HepG2 (cell line): ENCODE measurements at regions not wholly inside any gene's neighbourhood (a gene's known extent, or its start where the extent isn't known, plus 50 kb on each side); places are given as distances from the start of the nearest gene placed in this dataset.

ENCODE experiments used
- ATAC-seq: fragments of 200-7000 bp; cut with Tn5 transposase; 3 replicates; pipeline ENCODE4 v1.9.1; 2020; ENCODE audit warnings: mild to moderate bottlenecking, moderate library complexity
- BruUV-seq: library from RNA; stranded (reverse); fragments of 400-500 nt; replicated peaks from 2 replicates; lab custom pipeline; 2021; lab: Mats Ljungman, UMichigan
- CTCF ChIA-PET: fragments of 300-600 bp; formaldehyde crosslinking; extraction: SDS; loops from one replicate; lab custom pipeline; 2021; ENCODE audit warnings: low total read pairs, inconsistent platforms, low intra/inter-chr PET ratio; lab: Yijun Ruan, JAX
- POLR2A ChIA-PET: fragments of 350-600 bp; sonication (Branson Sonifier 250); formaldehyde crosslinking; loops from one replicate; lab custom pipeline; 2020; ENCODE audit warnings: antibody characterized with exemption, inconsistent platforms; lab: Yijun Ruan, JAX
- DNase-seq: peaks from one replicate; pipeline ENCODE4 v3.0.0-alpha.2; 2015; ENCODE audit warnings: low spot score
- FAIRE-seq: peaks from 3 replicates; lab custom pipeline; 2011; peaks lifted over from hg19 to GRCh38; lab: Jason Lieb, UNC
- H2AFZ ChIP-seq: one replicate; pipeline ENCODE4 v1.6.1; 2011; ENCODE audit warnings: low read length, inconsistent platforms
- H3K27ac ChIP-seq: fragments of 300-600 bp; 3 replicates; pipeline ENCODE4 v1.8.0; 2011; ENCODE audit warnings: mixed run types, mild to moderate bottlenecking, mixed read lengths, low read length, inconsistent platforms; ENCODE audit not compliant: insufficient read depth; ENCODE audit errors: extremely low read length
- H3K27me3 ChIP-seq, 2 experiments: fragments of 200-600 bp in 1 of 2; 2 replicates in 1 of 2; 3 replicates in 1 of 2; pipeline versions ENCODE4 v1.6.0 to v1.8.0; 2011; ENCODE audit warnings: low read length in 2 of 2, mild to moderate bottlenecking in 2 of 2, moderate library complexity in 2 of 2, inconsistent platforms in 1 of 2; ENCODE audit not compliant: insufficient read depth in 2 of 2, control insufficient read depth in 1 of 2
- H3K36me3 ChIP-seq, 2 experiments: fragments of 200-600 bp in 1 of 2; replicated peaks in 1 of 2; 2 replicates in 1 of 2; 3 replicates in 1 of 2; pipeline versions ENCODE4 v1.5.1 to v1.8.0; 2011; ENCODE audit warnings: low read length in 2 of 2, inconsistent platforms in 1 of 2; ENCODE audit not compliant: insufficient read depth in 2 of 2, control insufficient read depth in 1 of 2
- H3K4me1 ChIP-seq: 2 replicates; pipeline ENCODE4 v1.5.1; 2012; ENCODE audit warnings: low read length, inconsistent platforms; ENCODE audit not compliant: insufficient read depth
- H3K4me2 ChIP-seq: 2 replicates; pipeline ENCODE4 v1.6.0; 2011; ENCODE audit warnings: low read depth, low read length, inconsistent platforms
- H3K4me3 ChIP-seq, 3 experiments: fragments of 200-600 bp in 1 of 3; sonication (generic), shearing (Covaris generic) in 1 of 3; replicated peaks in 1 of 3; 2 replicates each; pipeline ENCODE4 v1.5.1; 2011 to 2016; ENCODE audit warnings: low read length in 3 of 3, inconsistent platforms in 2 of 3, low read depth in 2 of 3, mild to moderate bottlenecking in 2 of 3, control low read depth in 1 of 3, mixed read lengths in 1 of 3; ENCODE audit not compliant: insufficient read depth in 1 of 3
- H3K79me2 ChIP-seq: one replicate; pipeline ENCODE4 v1.6.1; 2011; ENCODE audit warnings: low read length, inconsistent platforms; ENCODE audit not compliant: insufficient read depth
- H3K9ac ChIP-seq: 2 replicates; pipeline ENCODE4 v1.6.0; 2011; ENCODE audit warnings: mild to moderate bottlenecking, low read depth, low read length, inconsistent platforms; ENCODE audit not compliant: insufficient read depth
- H3K9me3 ChIP-seq: 2 replicates; pipeline ENCODE4 v1.5.1; 2012; ENCODE audit warnings: mild to moderate bottlenecking, low read length
- H4K20me1 ChIP-seq: 2 replicates; pipeline ENCODE4 v1.6.0; 2011; ENCODE audit warnings: inconsistent platforms, mild to moderate bottlenecking, low read length, moderate library complexity; ENCODE audit not compliant: insufficient read depth
- RELA ChIP-seq: sonication (generic); formaldehyde crosslinking; IDR thresholded peaks from 2 replicates; pipeline ENCODE4 v1.4.0; 2020; ENCODE audit warnings: missing genetic modification reagents
- SRSF1 ChIP-seq: fragments of 200-400 bp; formaldehyde crosslinking; optimal IDR thresholded peaks from 2 replicates; pipeline ENCODE3; 2017; ENCODE audit warnings: mild to moderate bottlenecking, low read depth, low read length, moderate library complexity
- STAG1 ChIP-seq: sonication (generic); formaldehyde crosslinking; IDR thresholded peaks from 2 replicates; pipeline ENCODE4 v1.4.0; 2020; ENCODE audit warnings: missing genetic modification reagents
- TCF12 ChIP-seq, 2 experiments: fragments of 450-650 bp in 1 of 2; sonication (generic) in 1 of 2; formaldehyde crosslinking in 1 of 2; IDR thresholded peaks; 2 replicates each; pipeline versions ENCODE4 v1.6.1 to v1.8.0; 2017 to 2022; ENCODE audit warnings: antibody characterized with exemption in 1 of 2, mild to moderate bottlenecking in 1 of 2, missing genetic modification reagents in 1 of 2, moderate library complexity in 1 of 2
- ZFP36 ChIP-seq: fragments of 150-350 bp; IDR thresholded peaks from 2 replicates; pipeline ENCODE4 v1.6.1; 2018; ENCODE audit warnings: borderline replicate concordance, low read length, low read depth; ENCODE audit not compliant: partially characterized antibody
- ZNF263 ChIP-seq: sonication (generic); formaldehyde crosslinking; IDR thresholded peaks from 2 replicates; pipeline ENCODE4 v1.4.0; 2020; ENCODE audit warnings: missing genetic modification reagents
- ZNF691 ChIP-seq: sonication (generic); formaldehyde crosslinking; IDR thresholded peaks from 2 replicates; pipeline ENCODE4 v1.4.0; 2020; ENCODE audit warnings: missing genetic modification reagents, low read depth, mild to moderate bottlenecking, borderline replicate concordance
- WGBS: methylation state at CpG from one replicate; pipeline ENCODE4 v1.1.6; 2017; ENCODE audit warnings: low lambda C conversion rate; 5-methylcytosine and 5-hydroxymethylcytosine counted together
- in situ Hi-C: cut with HindIII; loops from 2 replicates; pipeline ENCODE4 v1.10.0; 2017; ENCODE audit warnings: low pct_unique_long_range_greater_than_20kb; ENCODE audit not compliant: extremely low pct_ligation_motif_present
- intact Hi-C: fragments of 100-400 bp; cut with micrococcal nuclease; formaldehyde crosslinking; loops from one replicate; pipeline ENCODE4 v1.10.0; 2022; ENCODE audit not compliant: unreplicated experiment
- TF ChIP-seq, protein P1 (sequence below): sonication (generic); formaldehyde crosslinking; IDR thresholded peaks from 2 replicates; pipeline ENCODE4 v1.5.0; 2020; ENCODE audit warnings: mild to moderate bottlenecking, missing genetic modification reagents, moderate library complexity
- TF ChIP-seq, protein P2 (sequence below): sonication (generic); formaldehyde crosslinking; conservative IDR thresholded peaks from 2 replicates; pipeline ENCODE4 v1.4.0; 2020; ENCODE audit warnings: missing genetic modification reagents

- TF ChIP-seq TCF12 (IDR thresholded peaks at IDR 0.05) (no peak), TCF12 (CRISPR knock-in tag; IDR thresholded peaks at IDR 0.05) (no peak), ZFP36 (peak; percentile 90), RELA (CRISPR knock-in tag) (no peak), ZNF691 (CRISPR knock-in tag) (0 out of 2 replicates have a peak, but pooled peaks have one; percentile 71), STAG1 (peak; percentile 31; the same call in 1 of the 2 replicates), SRSF1 (no peak), ZNF263 (peak; percentile 85)
- TF ChIP-seq, protein P1, sequence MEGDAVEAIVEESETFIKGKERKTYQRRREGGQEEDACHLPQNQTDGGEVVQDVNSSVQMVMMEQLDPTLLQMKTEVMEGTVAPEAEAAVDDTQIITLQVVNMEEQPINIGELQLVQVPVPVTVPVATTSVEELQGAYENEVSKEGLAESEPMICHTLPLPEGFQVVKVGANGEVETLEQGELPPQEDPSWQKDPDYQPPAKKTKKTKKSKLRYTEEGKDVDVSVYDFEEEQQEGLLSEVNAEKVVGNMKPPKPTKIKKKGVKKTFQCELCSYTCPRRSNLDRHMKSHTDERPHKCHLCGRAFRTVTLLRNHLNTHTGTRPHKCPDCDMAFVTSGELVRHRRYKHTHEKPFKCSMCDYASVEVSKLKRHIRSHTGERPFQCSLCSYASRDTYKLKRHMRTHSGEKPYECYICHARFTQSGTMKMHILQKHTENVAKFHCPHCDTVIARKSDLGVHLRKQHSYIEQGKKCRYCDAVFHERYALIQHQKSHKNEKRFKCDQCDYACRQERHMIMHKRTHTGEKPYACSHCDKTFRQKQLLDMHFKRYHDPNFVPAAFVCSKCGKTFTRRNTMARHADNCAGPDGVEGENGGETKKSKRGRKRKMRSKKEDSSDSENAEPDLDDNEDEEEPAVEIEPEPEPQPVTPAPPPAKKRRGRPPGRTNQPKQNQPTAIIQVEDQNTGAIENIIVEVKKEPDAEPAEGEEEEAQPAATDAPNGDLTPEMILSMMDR (CRISPR knock-in tag), result peak; percentile 51
- TF ChIP-seq, protein P2, sequence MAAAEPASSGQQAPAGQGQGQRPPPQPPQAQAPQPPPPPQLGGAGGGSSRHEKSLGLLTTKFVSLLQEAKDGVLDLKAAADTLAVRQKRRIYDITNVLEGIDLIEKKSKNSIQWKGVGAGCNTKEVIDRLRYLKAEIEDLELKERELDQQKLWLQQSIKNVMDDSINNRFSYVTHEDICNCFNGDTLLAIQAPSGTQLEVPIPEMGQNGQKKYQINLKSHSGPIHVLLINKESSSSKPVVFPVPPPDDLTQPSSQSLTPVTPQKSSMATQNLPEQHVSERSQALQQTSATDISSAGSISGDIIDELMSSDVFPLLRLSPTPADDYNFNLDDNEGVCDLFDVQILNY (CRISPR knock-in tag), result no peak
- no peak for ATAC-seq
- intact Hi-C loops (no loop called here), in situ Hi-C loops (no loop called here)
- DNase-seq, result no peak
- Histone ChIP-seq H3K9ac (no peak overlapping the region), H3K36me3 (no peaks in the 10 kb centered on the region), H3K4me2 (no peak overlapping the region), H3K4me3 (no peak overlapping the region), H3K27ac (no peak overlapping the region), H3K79me2 (no peaks in the 10 kb centered on the region), H2AFZ (no peak overlapping the region), H4K20me1 (no peaks in the 10 kb centered on the region), H3K27me3 (peaks cover 0 to 30% of the 10 kb centered on the region in 2 experiments; a peak in 3 of 5 replicates), H3K9me3 (no peaks in the 10 kb centered on the region), H3K4me1 (no peaks in the 10 kb centered on the region)
- no TSS peak for BruUV-seq
- no peak for FAIRE-seq
- ChIA-PET POLR2A (no interaction called here), CTCF (no interaction called here)
- 31% methylated on average over 7 of the region's 9 CpGs for WGBS
Observed at GRCh38 chr22:45082795-45083194, 73.0 kb upstream of the PHF21B start.
